ENCODE measurements at regions not wholly inside any gene's neighbourhood (a gene's known extent, or its start where the extent isn't known, plus 50 kb on each side); places are given as distances from the start of the nearest gene placed in this dataset.

DNA sequence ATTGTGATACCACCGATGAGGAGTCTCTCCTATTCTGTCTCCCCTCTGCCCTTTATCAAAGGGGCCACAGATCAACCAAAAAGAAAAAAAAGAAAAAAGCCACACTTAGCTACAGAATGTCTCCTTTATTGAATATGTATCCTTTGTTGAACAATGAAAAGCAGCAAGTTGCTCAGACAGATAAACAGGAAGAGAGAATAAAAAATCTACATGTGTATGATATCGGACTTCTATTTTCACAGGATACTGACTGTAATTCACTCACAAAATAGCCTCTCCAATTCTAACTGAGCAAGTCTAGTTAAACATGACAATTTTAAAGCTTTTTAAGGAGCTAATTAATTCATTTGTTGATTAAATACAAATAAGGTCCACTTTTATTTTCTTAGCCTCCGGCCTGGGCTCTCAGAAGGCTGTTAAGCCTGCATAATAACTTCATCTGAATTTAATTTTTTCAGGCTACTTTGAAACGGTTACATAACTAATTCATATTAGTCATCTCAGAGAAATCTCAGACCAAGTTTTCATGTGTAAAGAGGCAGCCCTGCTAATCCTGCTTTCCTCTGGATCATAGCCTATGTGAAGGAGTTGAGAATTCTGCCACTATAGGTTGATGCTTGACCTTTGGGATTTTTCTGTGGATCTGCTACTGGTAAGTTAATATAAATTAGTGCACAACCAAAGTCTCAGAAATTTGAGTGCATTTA, 304.1 kb upstream of the NR5A2 start:
- no peak for DNase-seq

DNA sequence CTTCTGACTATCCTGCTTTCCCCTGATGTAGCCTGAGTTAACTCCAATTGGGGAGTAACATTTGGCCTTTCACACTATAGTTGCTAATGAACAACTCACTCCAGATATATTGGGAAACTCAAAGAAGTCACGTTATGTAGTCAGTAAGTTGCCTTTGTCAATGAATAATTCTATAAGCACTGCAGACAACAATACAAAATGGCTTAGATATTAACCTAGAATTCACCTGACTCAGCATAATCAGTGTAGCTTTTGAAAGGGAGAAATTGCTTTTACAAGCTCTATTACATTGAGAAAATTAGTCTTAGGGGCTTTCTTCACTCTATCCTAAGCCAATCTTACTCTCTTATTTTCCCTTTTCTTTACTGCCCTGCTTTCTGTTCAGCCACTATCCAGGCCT, 303.5 kb upstream of the NR5A2 start:
- no peak for DNase-seq

DNA sequence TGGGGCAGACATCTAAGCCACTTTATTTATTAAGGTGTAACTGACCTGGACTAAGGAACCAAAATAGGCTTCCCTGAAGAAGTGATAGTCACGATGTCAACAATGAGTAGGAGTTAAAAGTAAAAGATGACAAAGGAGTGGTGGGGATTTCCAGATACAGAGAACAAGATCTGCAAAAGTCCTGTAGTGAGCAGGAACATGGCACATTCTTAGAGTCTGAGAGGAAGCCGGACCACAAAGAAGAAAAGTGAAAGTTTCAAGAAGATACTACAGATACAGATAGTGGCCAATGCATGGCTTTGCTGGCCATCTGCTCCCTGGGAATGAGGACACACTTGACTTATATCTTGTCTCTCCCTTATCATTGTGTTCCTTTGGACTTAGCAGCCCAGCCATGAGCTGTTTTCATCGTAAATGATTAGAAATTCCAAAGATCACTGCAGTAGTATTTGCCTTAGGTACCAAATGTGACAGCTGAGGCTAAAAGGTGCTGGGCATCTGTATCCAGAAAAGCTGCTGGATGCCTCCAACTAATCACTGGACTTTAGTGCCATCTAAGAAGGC, 302.4 kb upstream of the NR5A2 start:
- DNase-seq, result no peak

DNA sequence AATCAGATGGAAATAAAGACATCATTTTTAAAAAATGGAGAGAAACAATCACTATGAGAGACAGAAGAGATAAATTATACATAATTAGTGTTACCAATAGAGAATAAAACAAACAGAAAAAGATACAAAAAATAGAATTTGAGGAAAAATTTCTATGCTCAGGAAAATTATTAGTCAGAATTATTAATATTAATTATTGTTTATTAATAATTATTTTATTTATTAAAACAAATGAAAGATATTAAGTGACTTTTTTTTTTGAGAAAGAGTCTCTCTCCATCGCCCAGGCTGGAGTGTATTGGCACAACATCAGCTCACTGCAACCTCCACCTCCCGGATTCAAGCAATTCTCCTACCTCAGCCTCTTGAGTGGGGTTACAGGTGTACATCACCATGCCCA, 299.8 kb upstream of the NR5A2 start:
- no peak for DNase-seq

DNA sequence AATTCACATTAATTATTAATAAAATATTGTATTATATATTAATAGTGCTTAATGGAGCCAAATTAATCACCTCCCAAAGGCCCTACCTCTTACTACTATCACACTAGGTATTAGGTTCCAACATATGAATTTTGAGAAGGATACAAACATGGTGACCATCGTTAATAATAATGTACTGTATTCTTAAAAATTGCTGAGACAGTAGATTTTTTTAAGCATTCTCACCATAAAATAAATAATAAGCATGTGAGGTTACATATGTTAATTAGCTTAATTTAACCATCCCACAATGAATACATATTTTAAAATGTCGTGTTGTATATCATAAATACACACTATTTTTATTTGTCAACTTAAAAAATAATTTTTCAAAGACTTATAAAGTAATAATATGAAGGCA, 299.2 kb upstream of the NR5A2 start:
- DNase-seq, result no peak

DNA sequence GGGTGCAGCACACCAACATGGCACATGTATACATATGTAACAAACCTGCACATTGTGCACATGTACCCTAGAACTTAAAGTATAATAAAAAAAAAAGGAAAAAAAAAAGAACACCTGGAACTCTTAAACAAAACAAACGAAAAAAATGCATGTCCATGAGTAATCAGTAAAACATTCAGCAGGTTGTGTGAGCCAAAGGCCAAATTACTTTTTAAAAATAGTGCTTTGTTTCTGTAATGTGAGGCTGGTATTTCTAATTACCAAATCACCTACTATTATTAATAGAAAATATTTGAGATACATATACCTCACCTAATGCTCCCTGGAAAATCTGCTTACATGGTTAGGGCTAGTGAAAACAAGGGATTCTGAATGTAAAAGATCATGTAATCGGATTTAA, 294.4 kb upstream of the NR5A2 start:
- DNase-seq, result no peak

DNA sequence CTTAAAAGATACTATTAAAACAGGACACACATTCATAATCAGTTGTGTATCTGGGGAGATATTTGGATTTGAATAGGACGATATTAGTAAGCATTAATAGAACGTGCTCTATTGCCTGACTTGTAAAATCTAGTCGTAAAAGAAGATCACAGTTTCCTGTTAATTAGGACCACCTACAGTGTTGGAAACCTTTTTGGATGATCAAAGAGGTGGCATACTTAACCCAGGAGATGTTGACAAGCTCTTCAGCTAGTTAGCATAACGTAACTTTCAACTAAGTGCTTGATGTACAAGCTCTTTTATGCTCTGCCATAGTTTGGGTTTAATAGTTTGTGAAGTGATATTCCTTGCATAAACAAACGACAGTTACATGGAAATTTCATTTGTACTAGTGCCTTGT, 293.3 kb upstream of the NR5A2 start:
- DNase-seq, result no peak

DNA sequence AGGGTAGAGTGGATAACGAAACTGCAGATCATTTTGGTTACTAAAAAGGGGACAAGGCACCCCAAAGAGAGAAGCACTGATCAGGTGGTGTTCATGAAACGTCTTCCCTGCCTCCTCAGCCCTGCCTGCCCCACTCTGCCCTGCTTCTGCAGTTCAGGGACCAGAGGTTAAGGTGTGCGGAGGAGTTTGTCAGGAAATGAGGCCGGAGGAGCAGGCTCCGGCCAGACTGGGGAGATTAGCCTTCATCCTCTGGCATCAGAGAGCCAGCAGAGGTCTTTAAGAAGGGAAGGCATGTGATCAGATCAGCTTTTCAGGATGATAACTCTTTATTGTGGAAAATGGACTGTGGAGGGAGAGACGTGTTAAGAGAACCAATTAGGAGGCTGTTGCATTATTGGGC, 291.9 kb upstream of the NR5A2 start:
- no peak for DNase-seq

DNA sequence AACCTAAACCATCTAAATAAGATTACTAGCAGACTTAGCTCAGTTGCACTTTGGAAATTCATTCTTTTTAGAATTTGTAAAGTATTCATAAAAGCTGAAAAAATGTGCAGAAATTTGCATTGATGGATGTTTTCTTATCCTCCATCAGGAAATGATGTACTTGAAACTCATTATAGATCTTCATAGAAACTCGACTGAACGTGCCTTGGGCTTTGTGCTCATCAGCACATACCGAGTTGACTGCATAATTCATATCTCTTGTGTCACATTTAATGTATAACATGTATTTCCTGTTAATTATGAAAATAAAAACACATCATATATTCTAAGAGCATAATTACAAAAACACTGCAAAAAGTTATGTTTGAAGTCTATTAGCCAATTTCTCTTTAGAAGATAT, 290.9 kb upstream of the NR5A2 start:
- DNase-seq, result no peak

DNA sequence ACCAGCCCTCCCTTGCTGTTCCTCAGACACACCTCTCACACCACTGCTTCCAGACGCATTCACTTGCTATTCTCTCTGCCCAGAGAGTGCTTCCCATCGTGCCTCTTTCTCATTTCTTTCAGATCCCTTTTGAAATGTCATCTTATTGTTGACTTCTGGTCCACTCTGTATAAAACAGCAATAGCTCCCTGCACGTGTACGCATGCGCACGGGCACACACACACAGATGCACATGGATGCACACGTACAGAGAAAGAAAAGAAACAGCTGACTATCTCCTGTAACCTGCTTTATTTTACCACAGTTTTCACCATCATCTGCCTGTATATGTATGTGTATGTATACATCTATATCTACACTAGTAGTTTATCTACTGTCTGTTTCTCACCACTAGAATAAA, 285.9 kb upstream of the NR5A2 start:
- DNase-seq, result no peak

DNA sequence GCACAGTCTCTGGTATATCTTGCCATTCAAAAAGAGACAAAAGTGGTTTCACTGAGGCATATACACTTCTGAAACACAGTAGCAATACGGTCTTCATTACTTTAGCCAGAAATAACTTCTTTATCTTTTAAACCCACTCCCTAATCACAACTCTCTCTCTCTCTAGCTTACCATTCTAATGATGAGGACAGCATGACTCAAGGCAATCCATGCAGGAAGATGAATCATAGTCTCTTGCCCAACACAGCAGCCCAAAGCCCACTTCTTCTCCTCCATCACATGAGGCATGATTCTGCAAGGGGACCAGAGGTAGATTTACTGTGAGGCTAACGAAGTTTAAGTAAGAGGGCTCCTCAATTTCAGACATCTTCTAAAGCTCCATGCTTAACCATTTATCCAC, 285.0 kb upstream of the NR5A2 start:
- DNase-seq, result no peak

DNA sequence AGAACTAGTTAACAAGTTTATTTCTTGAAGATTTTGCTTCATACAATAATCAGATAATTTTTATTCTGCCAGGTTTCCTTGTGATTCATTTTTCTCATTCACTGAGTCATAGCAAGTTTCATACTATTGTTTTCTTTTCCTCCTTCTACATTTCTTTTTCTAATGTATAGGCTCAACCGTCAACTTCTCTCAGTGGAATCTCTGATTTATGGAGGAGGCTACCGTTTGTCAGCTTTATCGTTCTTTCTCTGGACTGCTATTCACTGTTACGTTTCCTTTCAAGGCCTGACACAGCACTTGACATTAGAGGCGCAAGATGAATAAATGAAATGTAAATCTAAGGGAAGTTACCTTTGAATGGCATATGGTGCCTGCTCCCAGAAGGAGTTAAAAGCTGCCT, 284.3 kb upstream of the NR5A2 start:
- DNase-seq, result no peak

DNA sequence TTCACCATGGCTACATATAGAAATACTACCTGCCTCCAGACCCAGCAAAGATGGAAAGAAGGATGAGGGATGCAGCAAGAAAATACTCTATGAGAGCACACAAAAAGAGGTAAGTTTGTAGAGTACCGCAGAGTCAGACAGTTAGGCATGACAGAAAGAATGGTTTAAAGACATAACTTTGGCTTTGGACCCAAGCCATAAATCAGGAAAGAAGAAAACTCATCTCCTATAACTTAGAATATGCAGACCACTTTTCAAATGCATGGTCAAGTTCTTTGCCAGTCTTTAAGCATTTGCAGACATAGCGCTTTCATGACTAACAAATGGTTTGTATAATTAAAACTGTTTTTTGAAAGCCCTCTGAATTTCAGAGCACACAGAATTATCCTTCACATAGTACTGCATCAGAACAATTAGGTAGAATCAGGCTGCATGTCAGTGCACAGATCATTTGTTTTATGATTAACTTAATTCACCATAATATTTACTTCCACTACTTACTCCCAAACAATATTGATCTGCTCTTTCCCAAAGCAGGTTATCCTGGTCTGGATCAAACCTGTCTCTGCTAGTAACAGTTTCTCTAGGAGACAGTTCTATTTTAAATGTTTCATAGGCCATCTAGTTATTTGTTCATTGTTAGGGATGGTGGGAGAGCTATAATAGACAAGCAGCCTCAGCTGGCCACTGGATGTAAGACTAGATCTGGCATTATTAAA, 280.7 kb upstream of the NR5A2 start:
- DNase-seq, result no peak

DNA sequence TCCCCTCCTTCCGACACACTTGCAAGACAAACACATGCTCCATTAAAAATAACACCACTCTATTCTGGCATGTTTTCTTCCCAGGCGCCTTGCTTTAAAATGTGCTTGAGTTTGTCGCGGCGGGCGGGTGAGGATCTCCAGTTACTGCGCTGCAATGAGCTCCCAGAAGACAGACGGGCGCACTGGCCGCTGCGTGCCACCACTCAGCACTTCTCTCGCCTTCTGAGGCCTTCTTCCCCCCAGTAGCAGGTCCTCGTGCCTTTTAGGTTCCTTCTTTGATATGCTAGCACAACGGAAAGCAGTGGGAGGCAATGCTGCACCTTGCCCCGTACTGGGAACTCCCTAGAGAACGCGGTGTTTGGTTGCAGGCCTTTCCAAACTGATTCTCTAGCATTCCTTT, 279.5 kb upstream of the NR5A2 start:
- DNase-seq, result peak; percentile 70

DNA sequence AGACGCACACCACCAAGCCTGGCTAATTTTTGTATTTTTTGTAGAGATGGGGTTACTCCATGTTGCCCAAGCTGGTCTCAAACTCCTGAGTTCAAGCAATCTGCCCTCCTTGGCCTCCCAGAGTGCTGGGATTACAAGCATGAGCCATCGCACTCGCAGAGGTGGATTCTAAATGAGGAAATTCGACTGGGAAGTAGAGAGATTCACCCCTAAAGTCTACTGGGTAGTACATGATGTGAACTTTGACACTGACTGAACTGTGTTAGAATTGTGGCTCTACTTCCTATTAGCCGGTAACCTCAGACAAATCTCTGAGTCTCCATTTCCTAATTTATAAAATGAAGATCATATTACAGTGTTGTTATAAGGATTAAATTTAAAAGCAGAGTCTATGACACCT, 276.0 kb upstream of the NR5A2 start:
- no peak for DNase-seq

DNA sequence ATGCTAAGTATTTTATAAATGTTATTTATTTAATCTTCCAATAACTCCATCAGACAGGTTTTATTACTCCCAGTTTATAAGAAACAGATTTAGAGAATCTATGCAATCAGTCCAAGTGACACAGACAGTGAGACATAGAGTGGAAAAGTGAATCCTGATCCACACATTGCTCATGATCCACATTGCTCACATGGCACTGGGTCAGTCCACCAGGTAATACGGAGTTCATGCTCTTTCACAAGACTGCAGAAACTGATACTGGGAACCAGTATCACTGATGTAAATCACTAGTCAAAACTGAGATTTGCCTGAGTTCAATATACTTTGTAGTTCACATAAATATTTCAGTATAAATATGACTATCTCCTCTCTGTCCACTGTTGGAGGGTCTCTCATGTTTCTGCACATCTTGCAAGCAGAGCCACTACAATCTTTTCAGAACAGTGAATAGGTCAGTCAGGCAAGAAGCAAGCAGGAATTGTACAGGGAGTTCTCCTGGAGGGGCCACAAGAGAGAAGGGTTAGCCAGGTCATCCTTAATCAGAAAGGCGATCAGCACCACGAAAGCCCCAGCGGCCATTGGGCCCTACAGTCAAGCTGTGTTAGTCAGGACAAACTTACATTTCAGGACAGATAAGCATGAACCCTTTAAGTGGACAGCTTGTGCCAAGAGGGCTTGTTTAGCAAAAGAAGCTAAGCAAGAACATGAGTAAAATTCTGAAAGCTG, 275.4 kb upstream of the NR5A2 start:
- no peak for DNase-seq

DNA sequence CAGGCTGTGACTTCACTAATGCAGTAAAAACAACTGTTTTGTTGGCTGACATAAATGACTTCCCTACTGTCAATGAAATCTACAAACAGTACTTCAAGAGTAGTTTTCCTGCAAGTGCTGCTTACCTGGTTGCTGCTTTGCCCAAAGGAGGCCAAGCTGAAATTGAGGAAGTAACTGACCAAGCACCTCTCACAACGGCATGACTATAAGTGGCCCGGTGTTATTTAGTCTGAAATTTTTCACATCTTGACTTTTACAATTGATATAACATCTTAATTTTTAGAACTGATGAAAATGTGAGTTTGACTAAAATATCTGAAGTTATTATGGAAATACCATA, 274.9 kb upstream of the NR5A2 start:
- DNase-seq, result no peak

DNA sequence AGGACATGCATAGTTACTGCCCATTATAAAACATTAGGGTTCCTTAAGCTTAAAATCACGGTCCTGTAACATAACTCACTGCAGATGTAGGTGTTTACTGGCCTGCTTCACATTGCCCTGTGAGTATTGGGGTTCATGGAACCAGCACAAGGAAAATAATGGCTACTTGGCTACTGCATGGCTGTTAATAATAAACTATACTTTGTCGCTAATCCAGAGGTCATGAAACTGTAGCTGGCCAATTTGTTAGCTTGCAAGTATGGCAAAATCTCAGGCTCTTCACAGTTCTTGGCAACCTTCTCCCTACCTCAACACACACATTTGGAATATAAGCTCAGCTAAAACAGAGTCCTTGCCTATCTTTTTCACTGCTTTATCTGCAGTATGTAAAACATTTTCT, 274.0 kb upstream of the NR5A2 start:
- no peak for DNase-seq

DNA sequence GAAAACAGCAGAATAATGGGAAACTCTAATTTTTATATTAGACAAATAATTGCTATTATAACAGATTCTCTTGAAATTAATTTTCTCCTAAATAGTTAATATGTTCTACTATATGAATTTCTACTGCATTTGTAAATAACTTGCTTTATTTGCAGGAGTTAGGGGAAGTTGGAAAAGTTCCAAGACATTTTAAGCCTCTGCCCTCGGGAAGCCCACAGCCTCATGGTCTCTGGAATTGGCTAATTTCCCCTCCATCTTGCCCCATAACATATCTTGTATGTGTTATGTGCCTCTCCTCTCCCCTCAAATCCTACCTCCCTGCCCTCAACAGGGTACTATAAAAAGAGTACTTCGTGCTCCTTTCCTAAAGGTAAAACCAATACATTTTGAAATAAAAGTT, 271.4 kb upstream of the NR5A2 start:
- DNase-seq, result no peak

DNA sequence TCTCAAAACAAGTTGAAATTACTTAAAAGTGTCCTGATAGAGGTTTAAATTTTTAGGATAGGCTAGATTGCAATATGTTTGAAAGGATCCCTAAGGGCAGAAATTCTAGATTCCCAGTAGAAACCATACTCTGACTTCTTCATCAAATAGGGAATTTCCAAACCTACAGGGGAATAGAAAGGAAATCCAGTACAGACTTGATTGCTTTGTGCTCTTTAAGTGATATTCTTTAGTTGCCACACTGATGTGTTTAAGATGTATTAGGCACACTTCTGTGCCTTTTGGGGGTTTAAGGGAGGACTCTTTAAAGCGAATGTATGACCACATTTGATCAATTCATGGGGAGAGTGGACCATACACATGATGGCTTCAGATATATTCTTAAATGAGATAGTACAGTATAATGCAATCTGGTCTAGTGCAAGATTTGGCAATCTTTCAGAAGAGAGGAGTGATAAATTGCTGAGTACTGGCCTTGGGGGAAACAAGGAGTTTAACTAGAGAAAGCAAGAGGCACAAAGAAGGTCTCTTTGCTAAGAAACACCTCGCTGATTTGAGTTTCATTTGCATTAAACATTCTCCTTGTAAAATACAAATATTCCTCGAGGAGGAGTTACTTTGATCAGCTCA, 268.8 kb upstream of the NR5A2 start:
- no peak for DNase-seq

DNA sequence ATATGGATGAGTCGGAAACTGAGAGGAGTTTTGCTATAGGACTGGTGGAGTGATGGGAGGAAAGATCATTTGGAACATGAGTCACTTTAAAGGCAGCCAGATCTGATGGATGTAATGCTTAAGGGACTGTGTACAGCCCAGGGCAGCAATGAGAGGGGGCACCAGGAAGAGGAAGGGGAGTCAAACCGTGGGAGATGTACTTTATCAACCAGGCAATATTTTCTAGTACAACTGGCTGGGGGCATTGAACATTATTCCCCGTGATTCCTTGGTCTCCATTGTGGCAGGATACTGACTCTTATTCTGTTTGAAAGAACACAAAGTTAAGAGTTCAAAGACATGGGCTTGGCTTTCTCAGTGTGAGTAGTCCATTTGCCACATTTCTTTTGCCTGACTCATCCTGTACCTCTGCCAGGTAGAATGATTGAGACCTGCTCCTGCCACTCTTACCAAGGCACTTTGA, 268.2 kb upstream of the NR5A2 start:
- DNase-seq, result no peak

DNA sequence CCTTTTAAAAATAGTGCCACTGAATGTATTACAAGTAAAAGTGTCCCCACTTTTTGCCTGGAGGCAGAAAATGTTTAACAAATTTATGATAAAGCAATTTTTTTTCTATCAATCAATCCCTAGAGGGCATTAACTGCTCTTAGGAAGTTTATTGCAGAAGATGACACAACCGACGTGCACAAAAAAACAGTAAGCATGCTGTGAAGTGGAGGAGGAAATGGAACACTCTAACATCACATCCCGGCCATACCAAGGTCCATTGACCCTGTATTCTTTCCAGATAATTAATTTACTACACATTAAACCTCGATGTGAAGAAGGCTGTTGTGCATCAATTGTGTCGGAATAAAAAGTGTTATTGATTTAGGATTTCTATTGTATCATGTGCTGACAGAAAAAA, 264.9 kb upstream of the NR5A2 start:
- no peak for DNase-seq

DNA sequence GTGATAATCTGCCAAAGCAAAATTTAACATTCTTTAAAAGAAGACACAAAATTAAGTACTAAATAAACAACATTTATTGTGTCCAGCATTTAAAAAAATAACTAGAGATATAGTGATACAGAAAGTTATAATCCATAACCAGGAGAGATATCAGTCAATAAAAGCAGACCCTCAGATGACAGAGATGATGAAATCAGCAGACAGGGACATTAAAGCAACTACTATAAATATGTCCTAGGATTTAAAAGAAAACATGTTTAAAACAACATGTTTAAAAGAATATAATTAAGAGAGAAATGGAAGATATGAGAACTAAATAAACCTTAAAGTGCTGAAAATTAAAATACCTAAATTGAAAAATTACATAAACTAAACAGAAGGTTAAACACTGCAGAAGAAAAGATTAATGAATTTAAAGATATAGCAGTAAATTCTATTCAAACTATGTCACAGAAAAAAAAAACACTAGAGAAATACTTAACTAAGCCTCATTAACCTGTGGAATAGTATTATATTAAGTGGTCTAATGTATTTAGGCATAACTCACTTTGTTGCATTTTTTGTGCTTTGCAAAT, 261.2 kb upstream of the NR5A2 start:
- no peak for DNase-seq

All from retina (tissue), 1 donor.